Stimulated activated CD4-positive, alpha-beta T cell treated with anti-CD3 and anti-CD28 coated beads, Interleukin-1b, Interleukin-23, amount 100 ng/mL, for 24 hours (primary cell): ENCODE measurements at regions not wholly inside any gene's neighbourhood (a gene's known extent, or its start where the extent isn't known, plus 50 kb on each side); places are given as distances from the start of the nearest gene placed in this dataset.
"Not testable (repeated sequence)": the region's sequence is repeated elsewhere in the genome, so short reads cannot be mapped to it uniquely, and the experiment has no call there.

Experiments used
- DNase-seq, 4 experiments: peaks; one replicate each; pipeline ENCODE4 v3.0.0-alpha.2; 2020; ENCODE audit warnings: low read depth in 4 of 4, low spot score in 1 of 4

DNA sequence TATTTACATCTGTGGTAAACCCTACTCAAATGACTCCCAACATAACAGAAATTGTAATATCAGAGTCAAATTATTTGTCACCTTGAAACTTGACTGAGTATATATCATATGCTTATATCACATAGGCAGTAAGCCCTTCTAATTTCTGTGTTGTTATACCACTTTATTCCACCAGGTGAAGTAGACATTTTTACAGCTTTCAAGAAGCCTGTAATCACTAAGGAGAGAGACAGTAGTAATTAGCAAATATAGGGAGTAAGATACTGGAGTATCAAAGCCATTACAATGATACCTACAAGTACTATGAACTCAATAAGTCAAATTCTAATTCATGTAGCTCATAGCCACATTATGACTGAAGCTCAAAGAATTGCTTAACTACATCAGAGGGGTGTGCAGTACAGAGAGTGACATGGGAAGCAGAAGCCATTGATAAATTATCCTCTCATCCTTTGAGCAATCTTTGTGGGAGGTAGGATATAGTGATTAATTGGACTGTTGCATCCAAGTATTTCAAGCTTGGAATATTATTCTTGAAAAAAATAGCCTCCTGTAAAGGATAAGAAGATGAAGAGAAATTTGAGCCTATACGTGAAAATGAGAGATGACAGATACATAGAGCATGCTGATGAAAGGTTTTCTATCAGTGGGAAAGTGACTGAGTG lies 1005.9 kb downstream of the ZPLD1 start:
- no peak for DNase-seq

DNA sequence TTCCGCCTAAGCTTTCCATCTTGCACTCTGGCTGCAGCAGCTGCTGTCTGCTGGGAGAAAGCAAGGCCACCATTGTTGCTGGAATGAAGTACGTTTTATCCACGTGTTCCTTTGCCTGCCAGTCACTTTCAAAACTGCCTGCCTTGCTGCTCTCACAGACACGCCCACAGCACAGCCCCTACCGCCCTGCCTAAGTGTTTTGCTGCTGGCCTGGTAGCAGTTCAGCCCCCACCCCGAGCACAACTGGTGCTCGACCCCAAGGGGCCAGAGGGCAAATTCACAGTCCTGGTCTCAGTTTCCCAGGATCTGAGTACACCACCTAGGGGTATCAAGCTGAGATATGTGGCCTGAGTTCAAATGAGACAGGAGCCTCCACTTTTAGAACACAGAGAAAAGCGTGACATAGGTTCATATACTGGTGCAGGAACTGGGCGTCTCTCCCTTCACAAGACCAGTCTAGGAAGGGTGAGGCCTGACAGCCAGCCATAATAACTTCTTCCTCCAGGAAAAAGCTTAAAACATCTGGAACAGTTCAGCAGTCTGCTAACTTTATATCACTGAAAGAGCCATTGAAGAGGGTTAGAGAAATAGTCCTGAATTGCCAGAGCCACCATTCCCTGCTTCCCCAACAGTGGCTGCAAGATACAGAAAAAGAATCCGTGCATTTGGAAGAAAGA lies 1012.3 kb downstream of the ZPLD1 start:
- DNase-seq, result no peak

GRCh38 chr3:103453152-103453551 lies 1018.3 kb downstream of the ZPLD1 start:
- DNase-seq, result no peak

- DNase-seq, result no peak
These were observed 1025.0 kb downstream of the ZPLD1 start for GRCh38 chr3:103459815-103460214.

GRCh38 chr3:103470498-103470897 lies 1035.7 kb downstream of the ZPLD1 start:
- DNase-seq, result no peak

DNA sequence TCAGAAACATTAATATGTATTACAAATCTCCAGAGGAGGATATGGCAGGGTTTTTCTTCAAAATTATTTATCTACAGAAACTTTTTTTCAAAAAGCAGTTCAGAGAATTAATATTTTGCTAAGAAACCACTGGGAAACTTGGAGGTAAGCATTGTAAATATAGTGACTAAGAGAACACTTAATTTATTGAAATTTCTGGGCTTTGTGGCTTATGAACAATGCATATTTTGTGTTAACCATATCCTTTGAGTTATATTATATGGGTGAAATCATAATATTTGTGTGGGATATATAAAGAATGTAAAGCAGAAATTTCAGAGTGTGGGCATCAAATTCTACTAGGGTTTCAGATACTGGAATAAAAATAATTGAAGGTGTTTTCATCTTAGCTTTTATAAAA lies 1059.2 kb downstream of the ZPLD1 start:
- no peak for DNase-seq

DNA sequence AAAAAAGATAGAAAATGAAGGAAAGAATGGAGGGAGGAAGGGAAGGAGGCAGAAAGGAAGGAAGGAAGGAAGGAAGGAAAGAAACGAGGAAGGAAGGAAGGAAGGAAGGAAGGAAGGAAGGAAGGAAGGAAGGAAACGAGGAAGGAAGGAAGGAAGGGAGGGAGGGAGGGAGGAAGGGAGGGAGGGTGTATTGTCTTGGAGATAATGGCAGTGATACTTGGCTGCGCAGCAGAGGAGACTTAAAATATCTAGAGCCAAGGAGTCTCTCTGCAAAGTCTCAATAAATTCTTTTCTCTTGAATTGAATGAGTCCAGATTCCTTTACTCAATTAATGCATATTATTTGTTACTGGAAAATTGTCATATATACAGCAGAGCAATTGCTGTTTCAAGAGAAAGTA lies 1059.7 kb downstream of the ZPLD1 start:
- no peak for DNase-seq

DNA sequence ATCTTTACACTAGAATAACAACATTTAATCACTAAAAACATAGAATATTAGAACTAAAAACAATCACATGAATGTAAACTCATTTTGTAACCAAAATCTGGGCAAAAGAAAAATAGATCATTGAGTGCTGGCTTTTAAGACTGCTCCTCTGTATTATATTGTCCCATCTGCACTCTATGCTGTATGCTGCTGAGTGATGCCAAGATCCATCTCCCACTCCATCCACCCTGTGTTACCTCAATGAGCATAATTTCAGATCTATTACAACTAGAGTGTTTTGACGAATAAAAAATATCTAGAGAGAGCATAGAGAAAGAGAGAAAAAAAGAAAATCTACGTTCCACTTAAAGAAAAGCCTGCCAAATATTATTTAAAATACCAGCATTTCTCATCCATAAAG lies 1060.4 kb downstream of the ZPLD1 start:
- DNase-seq, result no peak

DNA sequence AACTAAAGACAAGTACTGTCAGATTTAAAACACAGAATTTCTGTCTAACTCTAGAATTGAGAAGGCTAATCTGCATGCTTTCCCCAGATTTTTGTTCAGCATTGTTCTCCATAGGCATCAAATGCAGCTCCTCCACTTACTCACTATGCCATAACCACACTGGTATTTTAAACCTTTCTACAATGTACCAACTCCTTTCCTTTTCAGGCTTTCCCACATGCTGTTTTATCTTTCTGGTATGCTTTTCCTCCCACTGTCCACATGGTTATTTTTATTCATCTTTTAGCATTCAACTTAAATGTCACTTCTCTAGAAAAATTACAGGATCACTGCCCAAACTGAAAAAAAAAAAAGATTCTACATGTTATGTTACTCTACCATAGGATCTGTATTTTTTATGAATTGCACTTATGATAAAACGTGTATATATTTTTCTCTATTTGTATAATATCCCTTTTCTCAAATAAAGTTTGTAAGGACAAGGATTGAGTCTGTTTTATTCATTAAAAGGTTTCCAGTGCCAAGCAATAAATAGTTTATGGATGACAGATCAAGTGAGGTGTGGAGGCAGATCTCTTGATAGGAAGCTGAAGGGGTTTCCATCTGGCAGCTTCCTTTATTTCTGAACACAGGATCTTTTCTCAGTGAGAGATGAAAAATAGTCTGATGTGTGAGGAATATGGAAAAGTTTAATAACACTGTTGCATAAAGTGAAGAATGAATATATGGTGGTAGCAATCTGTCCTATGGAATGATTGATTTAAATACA lies 1064.5 kb downstream of the ZPLD1 start:
- DNase-seq, result no peak

DNA sequence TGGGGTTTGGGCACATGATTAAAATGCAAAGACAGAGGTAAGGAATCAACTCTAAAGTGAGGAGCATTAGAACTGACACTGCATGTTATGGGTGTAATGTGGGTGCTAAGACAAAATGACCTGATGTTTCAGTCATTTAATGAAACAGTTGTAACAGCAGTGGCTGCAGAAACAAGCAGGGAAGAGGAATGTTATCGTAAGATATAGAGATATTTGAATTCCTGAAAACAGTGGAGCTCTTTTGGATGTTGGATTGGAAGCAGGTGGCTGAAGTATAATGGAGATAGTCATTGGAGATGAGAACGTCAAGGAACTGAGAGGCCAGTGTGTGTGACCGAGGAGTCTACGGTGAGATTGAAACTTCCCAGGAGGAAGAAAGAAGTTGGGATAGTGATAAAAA lies 1065.2 kb downstream of the ZPLD1 start:
- no peak for DNase-seq

- no peak for DNase-seq
These were observed 1075.9 kb downstream of the ZPLD1 start for GRCh38 chr3:103510760-103511159.

GRCh38 chr3:103511891-103512290 lies 1077.1 kb downstream of the ZPLD1 start:
- DNase-seq, result no peak

DNA sequence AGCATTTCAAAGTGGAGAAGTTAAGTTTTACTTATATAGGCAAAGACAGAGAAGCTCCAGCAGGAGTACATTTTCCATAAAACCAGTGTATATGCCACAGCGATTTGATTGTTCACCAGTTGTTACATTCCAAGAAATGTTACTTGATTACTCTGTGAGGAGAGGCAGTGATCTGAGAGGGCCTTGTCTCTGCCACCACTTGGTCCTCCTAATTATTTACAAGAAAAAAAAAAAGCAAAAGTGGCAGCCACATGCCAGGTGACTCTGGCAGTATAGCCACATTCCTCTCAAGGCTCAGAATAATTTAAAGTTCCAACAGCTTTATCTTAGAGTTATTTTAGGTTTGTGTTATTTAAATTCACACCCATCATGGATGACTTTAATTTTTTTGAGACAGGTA lies 1077.8 kb downstream of the ZPLD1 start:
- no peak for DNase-seq

DNA sequence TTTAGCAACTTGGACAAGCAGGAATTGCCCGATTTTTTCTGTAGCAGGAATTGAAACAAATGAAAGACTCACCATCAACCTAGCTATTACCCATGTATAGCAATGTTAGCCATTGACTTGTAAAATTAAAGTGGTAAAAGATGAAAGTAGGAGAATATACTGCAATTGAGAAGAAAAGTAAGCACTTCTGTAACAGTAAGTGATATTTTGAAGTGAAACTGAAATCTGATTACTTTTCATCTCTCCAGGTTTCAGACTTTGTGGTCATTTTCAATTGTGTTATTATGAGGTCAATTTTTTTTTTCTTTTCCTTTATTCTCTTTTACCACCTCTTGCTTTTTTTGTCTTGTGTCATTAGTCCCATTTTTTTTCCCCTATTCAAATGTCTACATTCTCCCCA lies 1078.2 kb downstream of the ZPLD1 start:
- DNase-seq, result no peak

- DNase-seq, result no peak
These were observed 1080.3 kb downstream of the ZPLD1 start for GRCh38 chr3:103515116-103515515.

GRCh38 chr3:103516950-103517349 lies 1082.1 kb downstream of the ZPLD1 start:
- DNase-seq, result no peak

GRCh38 chr3:103531327-103531726 lies 1096.5 kb downstream of the ZPLD1 start:
- not testable (repeated sequence) for DNase-seq

DNA sequence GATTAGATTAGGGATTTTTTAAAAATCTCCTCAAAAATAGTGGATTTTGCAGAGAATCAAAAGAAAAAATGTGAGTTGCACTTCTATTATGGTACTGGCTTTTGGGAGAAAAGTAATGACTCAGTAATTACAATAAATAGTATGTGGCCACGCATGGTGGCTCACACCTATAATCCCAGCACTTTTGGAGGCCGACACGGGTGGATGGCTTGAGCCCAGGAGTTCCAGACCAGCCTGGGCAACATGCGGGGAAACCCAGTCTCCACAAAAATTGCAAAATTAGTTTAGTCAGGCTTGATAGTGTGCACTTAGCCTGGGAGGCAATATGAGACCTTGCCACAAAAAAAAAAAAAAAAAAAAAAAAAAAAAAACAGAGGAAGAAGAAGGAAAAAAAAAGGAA lies 1098.2 kb downstream of the ZPLD1 start:
- DNase-seq, result no peak

GRCh38 chr3:103554451-103554850 lies 1119.6 kb downstream of the ZPLD1 start:
- no peak for DNase-seq

DNA sequence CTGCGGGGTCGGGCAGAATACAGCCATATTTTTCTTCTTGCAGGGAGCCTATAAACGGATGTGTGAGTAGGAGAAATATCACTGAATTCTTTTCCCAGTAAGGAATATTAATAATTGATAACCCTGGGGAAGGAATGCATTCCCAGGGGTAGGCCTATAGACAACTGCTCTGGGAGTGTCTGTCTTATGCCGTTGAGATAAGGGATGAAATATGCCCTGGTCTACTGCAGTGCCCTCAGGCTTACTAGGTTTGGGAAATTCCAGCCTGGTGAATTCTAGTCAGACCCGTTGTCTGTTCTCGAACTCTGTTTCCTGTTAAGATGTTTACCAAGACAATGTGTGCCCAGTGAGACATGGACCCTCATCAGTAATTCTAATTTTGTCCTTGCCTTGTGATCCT lies 1129.3 kb downstream of the ZPLD1 start:
- DNase-seq, result not testable (repeated sequence)

- DNase-seq, result no peak
These were observed 1151.0 kb downstream of the ZPLD1 start for GRCh38 chr3:103585809-103586208.

GRCh38 chr3:103589770-103590169 lies 1155.0 kb downstream of the ZPLD1 start:
- no peak for DNase-seq
